ENCODE measurements at regions not wholly inside any gene's neighbourhood (a gene's known extent, or its start where the extent isn't known, plus 50 kb on each side); places are given as distances from the start of the nearest gene placed in this dataset.

GRCh38 chr6:21748343-21749056, 154.9 kb downstream of the SOX4 start:
- Histone ChIP-seq H3K36me3 (ENCODE audit: control insufficient read depth, insufficient read depth, low read length) (no peaks in the 10 kb centered on the region), H3K4me3 (ENCODE audit: low read length) (no peak overlapping the region), H3K27ac (ENCODE audit: low read length) (no peak overlapping the region), H3K9me3 (ENCODE audit: control insufficient read depth, insufficient read depth, low read length) (no peaks in the 10 kb centered on the region), H3K27me3 (ENCODE audit: control insufficient read depth, insufficient read depth, low read length) (no peaks in the 10 kb centered on the region), H3K4me1 (ENCODE audit: control insufficient read depth, insufficient read depth, low read length) (no peaks in the 10 kb centered on the region)
- Mint-ChIP-seq H3K4me3 (no peak overlapping the region), H3K36me3 (no peaks in the 10 kb centered on the region), H3K27me3 (ENCODE audit: low read depth in 2 of 2) (peaks cover 0 to 3% of the 10 kb centered on the region in 2 donors), H3K27ac (no peak overlapping the region), H3K4me1 (no peaks in the 10 kb centered on the region), H3K9me3 (no peaks in the 10 kb centered on the region)
- intact Hi-C loops (cut with micrococcal nuclease), result no loop called here
- ATAC-seq, result no peak
- TF ChIP-seq CTCF (IDR thresholded peaks at IDR 0.05), result no peak
- WGBS (ENCODE audit: insufficient coverage), result no CpG with 5 or more reads among the region's 3 CpGs
- DNase-seq, result no peak

- Mint-ChIP-seq H3K27ac (no peak overlapping the region), H3K27me3 (ENCODE audit: low read depth in 2 of 2) (peaks cover 0 to 3% of the 10 kb centered on the region in 2 donors), H3K4me1 (no peaks in the 10 kb centered on the region), H3K4me3 (no peak overlapping the region), H3K9me3 (no peaks in the 10 kb centered on the region), H3K36me3 (no peaks in the 10 kb centered on the region)
- Histone ChIP-seq H3K36me3 (ENCODE audit: control insufficient read depth, insufficient read depth, low read length) (no peaks in the 10 kb centered on the region), H3K4me3 (ENCODE audit: low read length) (no peak overlapping the region), H3K9me3 (ENCODE audit: control insufficient read depth, insufficient read depth, low read length) (no peaks in the 10 kb centered on the region), H3K27ac (ENCODE audit: low read length) (no peak overlapping the region), H3K4me1 (ENCODE audit: control insufficient read depth, insufficient read depth, low read length) (no peaks in the 10 kb centered on the region), H3K27me3 (ENCODE audit: control insufficient read depth, insufficient read depth, low read length) (no peaks in the 10 kb centered on the region)
- TF ChIP-seq CTCF (IDR thresholded peaks at IDR 0.05), result no peak
- ATAC-seq (no peak), DNase-seq (no peak)
- 90% methylated on average over 2 of the region's 2 CpGs for WGBS (ENCODE audit: insufficient coverage)
- intact Hi-C loops (cut with micrococcal nuclease), result no loop called here
Observed at GRCh38 chr6:21749754-21750153, 156.2 kb downstream of the SOX4 start.

- Histone ChIP-seq H3K27me3 (ENCODE audit: control insufficient read depth, insufficient read depth, low read length) (no peaks in the 10 kb centered on the region), H3K4me3 (ENCODE audit: low read length) (no peak overlapping the region), H3K27ac (ENCODE audit: low read length) (no peak overlapping the region), H3K4me1 (ENCODE audit: control insufficient read depth, insufficient read depth, low read length) (no peaks in the 10 kb centered on the region), H3K36me3 (ENCODE audit: control insufficient read depth, insufficient read depth, low read length) (no peaks in the 10 kb centered on the region), H3K9me3 (ENCODE audit: control insufficient read depth, insufficient read depth, low read length) (no peaks in the 10 kb centered on the region)
- no peak for ATAC-seq
- no peak for TF ChIP-seq CTCF (IDR thresholded peaks at IDR 0.05)
- no peaks in the 10 kb centered on the region for H3K36me3 Mint-ChIP-seq
- peaks cover 0 to 3% of the 10 kb centered on the region in 2 donors for H3K27me3 Mint-ChIP-seq (ENCODE audit: low read depth in 2 of 2)
- no peak for DNase-seq
- no peak overlapping the region for H3K27ac Mint-ChIP-seq
- no peaks in the 10 kb centered on the region for H3K9me3 Mint-ChIP-seq
- intact Hi-C loops (cut with micrococcal nuclease), result no loop called here
- H3K4me3 Mint-ChIP-seq, result no peak overlapping the region
- no peaks in the 10 kb centered on the region for H3K4me1 Mint-ChIP-seq
- no CpG with 5 or more reads among the region's 1 CpG for WGBS (ENCODE audit: insufficient coverage)
Observed at GRCh38 chr6:21750575-21750974, 157.0 kb downstream of the SOX4 start.

GRCh38 chr6:21751608-21752007, 158.1 kb downstream of the SOX4 start:
- no peak overlapping the region for H3K27ac Mint-ChIP-seq
- H3K4me3 Mint-ChIP-seq, result no peak overlapping the region
- no peaks in the 10 kb centered on the region for H3K4me1 ChIP-seq (ENCODE audit: control insufficient read depth, insufficient read depth, low read length)
- no peak overlapping the region for H3K4me3 ChIP-seq (ENCODE audit: low read length)
- ATAC-seq (no peak), DNase-seq (no peak)
- no peak for TF ChIP-seq CTCF (IDR thresholded peaks at IDR 0.05)
- no peaks in the 10 kb centered on the region for H3K36me3 ChIP-seq (ENCODE audit: control insufficient read depth, insufficient read depth, low read length)
- H3K27me3 ChIP-seq (ENCODE audit: control insufficient read depth, insufficient read depth, low read length), result no peaks in the 10 kb centered on the region
- no peaks in the 10 kb centered on the region for H3K4me1 Mint-ChIP-seq
- 69% methylated on average over 6 of the region's 6 CpGs for WGBS (ENCODE audit: insufficient coverage)
- H3K9me3 ChIP-seq (ENCODE audit: control insufficient read depth, insufficient read depth, low read length), result no peaks in the 10 kb centered on the region
- H3K9me3 Mint-ChIP-seq, result no peaks in the 10 kb centered on the region
- no peak overlapping the region for H3K27ac ChIP-seq (ENCODE audit: low read length)
- H3K27me3 Mint-ChIP-seq (ENCODE audit: low read depth in 2 of 2), result peaks cover 0 to 3% of the 10 kb centered on the region in 2 donors
- intact Hi-C loops (cut with micrococcal nuclease), result no loop called here
- no peaks in the 10 kb centered on the region for H3K36me3 Mint-ChIP-seq
